NCI-H2196 (cell line): ENCODE measurements at regions not wholly inside any gene's neighbourhood (a gene's known extent, or its start where the extent isn't known, plus 50 kb on each side); places are given as distances from the start of the nearest gene placed in this dataset.
"Not testable (repeated sequence)": the region's sequence is repeated elsewhere in the genome, so short reads cannot be mapped to it uniquely, and the experiment has no call there.

Experiments
- DNase-seq: peaks from one replicate; lab custom pipeline; 2025; ENCODE audit not compliant: unreplicated experiment; lab: John Stamatoyannopoulos, UW

DNA sequence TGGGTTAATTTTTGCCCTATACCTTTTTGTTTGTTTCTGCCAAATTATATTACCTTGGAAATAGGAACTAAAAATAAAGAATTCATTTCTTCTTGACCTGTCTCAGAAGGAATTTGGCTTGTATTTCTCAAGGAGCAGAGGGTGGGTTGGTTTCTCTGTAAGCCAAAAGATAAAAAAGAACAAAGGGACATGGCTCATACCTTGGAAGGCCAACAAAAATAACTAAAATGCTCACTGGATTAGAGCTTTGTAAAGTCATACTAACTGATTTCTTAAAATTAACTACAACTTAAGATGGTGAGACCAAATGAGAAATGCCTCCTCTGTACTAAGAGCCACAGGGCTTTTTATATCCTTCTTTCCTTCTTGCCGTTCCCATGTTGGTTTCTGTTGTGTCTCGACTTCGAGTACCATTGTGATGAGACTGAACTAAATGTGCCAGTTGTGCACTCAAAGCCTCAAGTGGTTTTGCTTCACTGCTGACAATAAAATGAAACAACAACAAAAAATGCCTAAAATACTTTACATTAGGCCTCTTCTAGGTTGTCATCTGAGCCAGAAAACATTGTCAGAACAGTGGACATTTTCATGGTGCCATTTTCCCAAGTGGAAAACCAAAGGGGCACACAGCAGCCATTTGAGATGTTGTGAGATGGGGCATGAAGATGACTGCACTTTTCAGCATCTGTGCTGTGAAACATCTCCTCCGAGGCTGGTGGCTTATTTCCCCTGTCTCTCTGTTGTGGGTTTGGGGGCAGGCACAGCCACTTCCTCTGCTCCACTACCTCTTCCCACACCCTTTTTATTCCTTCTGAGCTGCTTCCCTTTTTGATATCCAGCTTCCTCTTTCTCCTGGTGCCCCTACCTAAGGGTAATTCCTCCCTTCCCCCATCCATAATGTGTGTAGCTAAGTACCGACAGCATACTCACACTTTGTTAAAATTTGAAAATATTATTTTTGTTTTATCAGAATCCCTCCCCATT is 51.8 kb upstream of the AGR3 start:
- DNase-seq, result no peak

DNA sequence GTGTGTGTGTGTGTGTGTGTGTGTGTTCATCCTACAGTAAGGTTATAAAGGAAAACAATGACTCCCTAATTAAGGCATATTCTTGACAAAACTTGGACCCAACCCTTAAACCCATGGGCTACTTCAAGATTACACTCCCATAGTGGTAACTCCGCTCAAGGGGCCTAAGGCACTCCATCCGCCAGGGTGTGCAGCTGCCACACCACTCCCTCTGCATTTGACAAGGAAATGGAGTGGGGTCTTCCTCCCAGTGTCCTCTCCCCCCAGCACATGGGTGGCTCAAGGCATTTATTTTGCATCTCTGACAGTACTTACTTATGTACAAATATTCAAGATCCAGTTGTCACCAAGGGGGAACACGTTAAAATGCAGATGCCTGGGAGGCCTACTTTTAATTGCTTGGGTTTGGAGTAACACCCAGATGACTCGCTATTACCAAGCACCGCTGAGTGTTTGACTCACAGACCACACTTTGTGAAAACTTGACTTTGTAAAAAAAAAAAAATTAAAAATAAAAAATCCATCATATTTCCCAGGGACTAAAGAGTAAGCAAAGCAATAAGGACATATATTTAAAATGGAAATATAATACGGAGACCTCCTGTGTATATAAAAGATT is 53.0 kb upstream of the AGR3 start:
- no peak for DNase-seq

DNA sequence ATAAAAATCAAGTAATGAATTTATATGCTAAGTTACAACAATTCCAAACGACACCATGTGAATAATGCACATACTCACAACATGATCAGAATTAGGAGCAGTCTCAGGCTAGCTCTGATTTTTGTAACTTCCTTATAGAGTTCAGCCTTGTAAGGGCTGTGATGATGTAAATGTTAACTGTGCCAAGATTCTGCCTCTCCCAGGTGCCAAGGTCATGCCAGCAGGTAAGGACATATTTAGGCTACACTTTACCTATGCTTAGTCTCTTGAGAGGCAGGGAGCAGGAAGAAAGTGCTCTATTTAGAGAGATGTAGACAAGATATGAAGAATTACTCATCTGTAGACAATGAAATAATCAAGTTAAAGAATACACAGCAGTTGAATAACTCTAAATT is 53.6 kb upstream of the AGR3 start:
- no peak for DNase-seq

DNA sequence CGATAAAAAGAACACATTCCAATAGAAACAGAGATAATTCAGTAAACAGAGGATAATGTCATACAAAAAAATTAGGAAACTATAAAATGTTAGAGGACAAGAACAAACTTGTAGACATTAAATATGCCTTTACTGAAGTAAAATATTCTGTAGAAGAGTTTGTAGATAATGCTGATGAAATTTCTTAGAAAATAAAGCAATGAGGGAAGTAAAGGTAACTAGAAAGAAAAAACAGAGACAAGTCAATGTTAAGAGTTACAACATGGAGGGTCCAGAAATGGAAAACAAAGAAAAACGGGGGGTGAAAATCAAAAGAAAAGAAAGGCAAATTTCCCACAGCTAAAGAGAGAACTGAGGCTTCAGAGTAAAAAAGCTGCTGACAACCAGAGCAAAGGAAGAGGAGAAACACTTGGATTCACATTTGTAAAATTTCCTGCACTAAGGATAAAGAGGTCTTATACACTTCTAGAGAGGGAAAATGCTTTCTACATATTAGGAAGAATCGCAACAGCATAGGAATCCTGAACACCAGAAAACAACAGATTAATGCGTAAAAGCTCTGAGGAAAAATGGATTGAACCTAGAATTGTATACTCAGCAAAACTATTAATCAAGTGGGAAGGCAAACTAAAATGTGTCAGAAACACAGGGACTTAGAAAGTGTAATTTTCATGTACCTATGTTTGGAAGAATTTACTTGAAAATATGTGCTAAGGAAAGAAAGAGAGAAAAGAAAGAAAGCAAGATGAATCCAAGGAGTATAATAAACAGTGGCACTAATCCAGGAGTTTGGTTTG is 55.0 kb upstream of the AGR3 start:
- DNase-seq, result no peak

DNA sequence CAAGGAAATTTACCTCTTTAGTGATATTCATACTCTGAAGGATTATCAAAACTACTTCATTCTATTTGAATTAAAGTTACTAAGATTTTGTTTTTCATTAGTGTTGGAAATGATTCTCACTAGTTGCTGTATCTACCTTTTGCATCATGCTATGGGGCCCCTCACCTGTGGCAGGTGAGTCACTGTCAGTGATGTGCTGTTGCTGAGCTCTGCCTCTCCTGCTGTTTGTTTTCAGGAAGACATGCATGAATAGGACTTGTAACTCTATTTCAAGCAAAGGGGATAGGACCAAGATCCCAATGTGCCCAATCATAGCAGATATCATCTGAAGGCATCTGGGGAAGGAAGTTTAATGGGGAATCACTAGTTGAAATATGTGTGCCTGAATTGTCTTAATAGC is 57.4 kb upstream of the AGR3 start:
- no peak for DNase-seq

DNA sequence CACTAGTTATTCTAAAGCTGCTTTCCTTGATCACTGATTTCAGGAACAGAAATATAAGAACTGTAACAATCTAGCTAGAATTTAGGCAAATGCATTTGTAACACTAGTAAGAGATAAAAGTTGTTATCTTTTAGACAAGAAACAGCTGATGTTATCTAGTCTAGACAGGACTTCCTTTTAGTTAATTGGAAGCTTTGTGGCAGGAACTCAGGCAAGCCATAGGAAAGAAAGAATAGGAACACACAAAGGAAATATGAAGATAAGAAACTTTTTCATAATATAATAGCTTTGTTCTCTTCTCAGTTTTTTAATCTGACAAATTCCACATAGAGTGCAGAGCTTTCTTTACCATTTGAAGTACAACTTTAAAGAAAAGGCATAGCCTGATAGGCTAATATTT is 59.0 kb upstream of the AGR3 start:
- DNase-seq, result no peak

DNA sequence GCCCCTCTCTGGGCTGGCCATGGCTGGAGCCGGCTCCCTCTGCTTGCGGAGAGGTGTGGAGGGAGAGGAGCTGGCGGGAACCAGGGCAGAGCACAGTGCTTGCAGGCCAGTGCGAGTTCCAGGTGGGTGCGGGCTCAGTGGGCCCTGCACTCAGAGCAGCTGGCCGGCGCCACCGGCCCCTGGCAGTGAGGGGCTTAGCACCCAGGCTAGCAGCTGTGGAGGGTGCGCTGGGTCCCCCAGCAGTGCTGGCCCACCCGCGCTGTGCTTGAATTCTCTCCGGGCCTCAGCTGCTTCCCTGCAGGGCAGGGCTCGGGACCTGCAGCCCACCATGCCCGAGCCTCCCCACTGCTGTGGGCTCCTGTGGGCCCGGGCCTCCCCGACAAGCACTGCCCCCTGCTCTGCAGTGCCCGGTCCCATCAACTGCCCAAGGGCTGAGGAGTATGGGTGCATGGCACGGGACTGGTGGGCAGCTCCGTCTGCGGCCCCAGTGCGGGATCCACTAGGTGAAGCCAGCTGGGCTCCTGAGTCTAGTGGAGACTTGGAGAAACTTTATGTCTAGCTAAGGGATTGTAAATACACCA is 61.2 kb upstream of the AGR3 start:
- no peak for DNase-seq

DNA sequence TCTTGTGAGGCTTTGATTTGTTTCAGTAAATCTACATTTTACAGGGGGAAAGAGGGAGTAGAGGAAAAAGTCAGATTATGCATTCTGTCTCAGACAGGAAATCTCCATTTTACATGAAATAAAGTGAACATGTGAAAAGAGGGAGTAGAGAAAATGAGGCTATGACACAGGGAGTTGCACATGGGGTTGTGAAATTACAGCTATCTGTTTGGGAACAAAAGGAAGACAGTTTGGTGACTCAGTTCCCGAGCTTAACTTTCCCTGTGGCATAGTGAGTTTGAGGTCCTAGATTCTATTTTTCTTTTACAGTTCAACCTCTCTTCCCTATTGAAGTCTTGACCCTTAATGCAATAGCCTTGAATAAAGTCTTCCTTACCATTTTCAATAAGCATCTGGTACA is 63.2 kb upstream of the AGR3 start:
- no peak for DNase-seq

DNA sequence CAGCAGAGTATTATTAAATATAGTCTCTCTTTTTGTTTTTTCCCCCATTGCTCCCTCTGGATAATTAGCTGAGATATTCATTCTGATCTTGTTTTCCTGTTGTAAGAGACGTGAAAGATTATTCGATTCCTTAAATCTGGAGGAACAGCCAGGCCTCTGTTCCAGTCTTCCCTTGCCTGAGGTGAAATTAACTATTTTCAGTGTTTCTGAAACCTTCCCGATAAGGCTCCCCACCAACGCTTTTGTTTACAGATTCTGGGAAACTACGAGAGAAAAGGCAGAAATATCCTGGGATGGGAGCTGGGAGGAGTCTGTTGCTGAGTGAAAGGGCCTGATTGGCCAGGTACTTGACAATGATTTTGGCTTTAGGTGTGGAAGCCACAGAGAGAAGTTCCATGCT is 63.6 kb upstream of the AGR3 start:
- no peak for DNase-seq

DNA sequence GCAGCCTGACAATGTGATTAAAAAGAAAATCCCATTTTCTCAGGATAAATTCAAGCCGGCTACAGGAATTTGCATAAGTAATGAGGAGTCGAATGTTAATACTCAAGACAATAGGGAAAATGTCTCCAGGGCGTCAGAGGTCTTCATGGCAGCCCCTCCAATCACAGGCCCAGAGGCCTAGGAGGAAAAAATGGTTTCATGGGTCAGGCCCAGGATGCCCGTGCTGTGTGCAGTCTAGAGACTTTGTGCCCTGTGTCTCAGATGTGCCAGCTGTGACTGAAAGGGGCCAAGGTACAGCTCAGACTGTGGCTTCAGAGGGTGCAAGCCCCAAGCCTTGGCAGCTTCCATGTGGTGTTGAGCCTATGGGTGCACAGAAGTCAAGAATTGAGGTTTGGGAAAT is 66.3 kb upstream of the AGR3 start:
- DNase-seq, result not testable (repeated sequence)

DNA sequence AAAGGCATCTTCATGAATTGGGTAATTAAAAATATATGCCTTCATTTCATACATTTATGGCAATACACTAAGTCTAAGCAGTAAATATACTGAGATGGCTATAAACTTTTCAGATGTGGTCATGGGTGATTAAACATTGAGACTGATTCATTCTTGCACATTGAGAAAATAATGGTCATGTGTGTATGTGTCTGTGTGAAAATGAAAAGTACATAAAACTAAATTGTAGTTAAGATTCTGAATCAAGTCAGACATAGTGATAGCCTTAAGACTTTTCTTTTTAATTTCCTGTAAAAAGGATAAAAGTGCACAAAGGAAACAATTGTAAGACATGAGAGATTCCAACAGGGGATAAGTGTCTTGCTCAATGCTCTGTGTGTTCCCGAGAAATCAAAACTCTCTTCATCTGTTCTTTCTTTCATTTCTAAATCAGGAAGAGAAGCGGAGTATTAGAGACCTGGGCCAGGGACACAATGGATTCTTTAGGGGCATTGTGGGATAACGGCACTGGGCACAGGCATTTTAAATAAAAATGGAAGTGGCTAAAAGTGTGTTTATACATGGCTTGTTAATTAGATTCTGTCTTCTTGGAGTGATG is 69.8 kb upstream of the AGR3 start:
- DNase-seq, result no peak

DNA sequence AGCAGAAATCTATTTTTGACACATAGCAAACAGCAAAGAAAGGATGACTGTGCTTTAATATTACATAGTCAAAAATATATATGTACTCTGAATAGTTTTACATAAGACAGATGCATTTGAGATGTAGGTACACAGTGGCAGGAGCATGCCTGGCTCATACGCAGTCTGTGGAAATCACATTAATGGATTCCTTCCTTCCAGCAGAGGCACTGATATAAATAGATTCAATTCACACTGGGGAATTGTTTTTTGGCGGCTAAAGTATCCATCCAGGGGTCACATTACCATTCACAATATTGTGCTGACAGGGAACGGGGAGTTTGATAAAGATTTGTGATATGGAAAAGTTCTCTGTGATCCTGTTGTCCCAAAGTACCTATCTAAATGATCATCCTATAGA is 72.5 kb upstream of the AGR3 start:
- DNase-seq, result no peak

DNA sequence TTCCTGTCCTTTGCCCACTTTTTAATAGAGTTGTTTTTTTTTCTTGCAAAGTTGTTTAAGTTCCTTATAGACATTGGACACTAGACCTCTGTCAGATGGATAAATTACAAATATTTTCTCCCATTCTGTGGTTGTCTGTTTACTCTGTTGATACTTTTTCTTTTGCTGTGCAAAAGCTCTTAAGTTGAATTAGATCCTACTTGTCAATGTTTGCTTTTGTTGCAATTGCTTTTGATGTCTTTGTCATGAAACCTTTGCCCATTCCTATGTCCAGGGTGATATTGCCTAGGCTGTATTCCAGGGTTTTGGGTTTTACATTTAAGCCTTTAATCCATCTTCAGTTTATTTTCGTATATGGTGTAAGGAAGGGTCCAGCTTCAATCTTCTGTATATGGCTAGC is 76.9 kb upstream of the AGR3 start:
- DNase-seq, result no peak

DNA sequence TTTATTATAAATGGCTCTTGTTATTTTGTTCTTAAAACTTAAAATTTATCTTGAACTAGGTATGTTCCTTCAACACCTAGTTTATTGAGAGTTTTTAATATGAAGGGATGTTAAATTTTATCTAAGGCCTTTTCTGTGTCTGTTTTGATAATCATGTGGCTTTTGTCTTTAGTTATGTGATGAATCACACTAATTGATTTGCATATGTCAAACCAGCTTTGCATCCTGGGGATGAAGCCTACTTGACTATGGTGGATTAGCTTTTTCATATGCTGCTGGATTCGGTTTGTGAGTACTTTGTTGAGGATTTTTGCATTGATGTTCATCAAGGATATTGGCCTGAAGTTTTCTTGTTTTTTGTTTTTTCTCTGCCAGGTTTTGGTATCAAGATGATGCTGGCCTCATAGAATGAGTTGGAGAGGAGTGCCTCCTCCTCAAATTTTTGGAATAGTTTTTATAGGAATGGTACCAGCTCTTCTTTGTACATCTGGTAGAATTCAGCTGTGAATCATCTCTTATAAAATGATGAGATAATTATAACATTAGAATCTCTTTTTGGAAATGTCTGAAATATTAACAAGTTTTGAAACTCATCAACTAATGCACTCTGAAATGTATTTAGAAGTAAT is 78.7 kb upstream of the AGR3 start:
- no peak for DNase-seq

DNA sequence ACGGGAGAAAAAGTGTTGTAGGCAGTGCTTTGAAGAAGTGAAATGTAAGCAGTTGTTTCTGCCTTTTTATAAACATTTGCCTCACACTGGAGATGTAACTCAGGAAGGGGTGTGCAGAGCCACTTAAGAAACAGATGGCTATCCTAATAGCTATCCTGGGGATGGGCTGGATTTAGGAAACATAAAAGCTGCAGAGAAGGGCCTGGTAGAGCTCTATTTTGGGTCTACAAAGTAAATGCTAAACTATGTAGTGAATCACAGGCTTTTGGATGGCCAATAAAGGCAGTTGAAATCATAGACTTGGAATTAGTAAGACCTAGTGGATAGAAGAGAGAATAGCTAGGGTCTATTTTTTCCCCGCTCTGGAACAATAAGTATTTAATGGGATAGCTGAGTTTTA is 79.9 kb upstream of the AGR3 start:
- no peak for DNase-seq

DNA sequence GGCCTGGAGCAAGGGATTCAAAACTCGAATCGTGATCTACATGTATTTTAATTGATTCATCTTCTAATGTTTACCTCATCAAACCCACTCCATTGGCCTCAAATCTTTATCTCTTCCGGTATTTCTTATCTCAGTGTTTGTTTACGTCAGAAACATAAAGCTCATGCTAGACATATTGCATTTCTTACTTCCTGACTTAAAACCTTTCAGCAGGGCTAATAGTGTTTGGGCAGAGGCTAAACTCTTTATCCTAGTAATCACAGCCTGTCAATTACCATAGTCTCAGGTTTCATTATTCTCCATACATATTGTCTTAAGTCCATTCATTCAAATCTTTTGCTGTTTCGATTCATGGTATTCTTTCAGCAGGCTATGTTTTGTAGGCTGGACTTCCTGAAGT is 81.3 kb upstream of the AGR3 start:
- DNase-seq, result no peak

DNA sequence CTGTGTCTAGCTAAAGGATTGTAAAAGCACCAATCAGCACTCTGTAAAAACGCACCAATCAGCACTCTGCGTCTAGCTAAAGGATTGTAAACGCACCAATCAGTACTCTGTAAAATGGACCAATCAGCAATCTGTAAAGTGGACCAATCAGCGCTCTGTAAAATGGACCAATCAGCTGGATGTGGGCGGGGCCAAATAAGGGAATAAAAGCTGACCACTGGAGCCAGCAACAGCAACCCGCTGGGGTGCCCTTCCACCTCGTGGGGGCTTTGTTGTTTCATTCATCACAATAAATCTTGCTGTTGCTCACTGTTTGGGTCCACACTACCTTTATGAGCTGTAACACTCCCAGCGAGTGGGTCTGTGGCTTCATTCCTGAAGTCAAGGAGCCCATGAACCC is 83.9 kb upstream of the AGR3 start:
- DNase-seq, result not testable (repeated sequence)

DNA sequence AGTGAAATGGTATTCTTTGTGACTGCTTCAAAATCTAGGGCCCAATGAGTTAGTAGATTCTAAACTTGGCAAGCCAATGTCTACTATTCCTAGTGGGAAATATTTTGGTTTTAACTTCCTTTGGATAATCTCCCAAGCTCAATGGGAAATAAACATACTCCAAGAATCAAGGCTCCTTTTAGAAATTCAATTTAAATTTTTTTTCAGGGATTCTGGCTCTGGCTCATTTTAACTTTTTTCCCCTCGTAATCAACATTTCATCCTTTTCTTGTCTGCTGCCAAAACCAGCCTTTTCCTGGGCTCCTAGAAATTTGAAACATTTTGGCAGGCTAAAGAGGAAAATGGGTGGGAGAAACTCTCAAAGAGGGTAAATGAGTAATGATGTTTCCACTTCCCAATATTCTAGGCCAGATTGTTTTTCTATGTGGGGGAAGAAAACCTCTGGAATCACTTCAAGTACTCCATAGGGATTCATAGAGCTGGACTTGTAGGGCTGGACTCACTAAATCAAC is 85.6 kb upstream of the AGR3 start:
- DNase-seq, result no peak

DNA sequence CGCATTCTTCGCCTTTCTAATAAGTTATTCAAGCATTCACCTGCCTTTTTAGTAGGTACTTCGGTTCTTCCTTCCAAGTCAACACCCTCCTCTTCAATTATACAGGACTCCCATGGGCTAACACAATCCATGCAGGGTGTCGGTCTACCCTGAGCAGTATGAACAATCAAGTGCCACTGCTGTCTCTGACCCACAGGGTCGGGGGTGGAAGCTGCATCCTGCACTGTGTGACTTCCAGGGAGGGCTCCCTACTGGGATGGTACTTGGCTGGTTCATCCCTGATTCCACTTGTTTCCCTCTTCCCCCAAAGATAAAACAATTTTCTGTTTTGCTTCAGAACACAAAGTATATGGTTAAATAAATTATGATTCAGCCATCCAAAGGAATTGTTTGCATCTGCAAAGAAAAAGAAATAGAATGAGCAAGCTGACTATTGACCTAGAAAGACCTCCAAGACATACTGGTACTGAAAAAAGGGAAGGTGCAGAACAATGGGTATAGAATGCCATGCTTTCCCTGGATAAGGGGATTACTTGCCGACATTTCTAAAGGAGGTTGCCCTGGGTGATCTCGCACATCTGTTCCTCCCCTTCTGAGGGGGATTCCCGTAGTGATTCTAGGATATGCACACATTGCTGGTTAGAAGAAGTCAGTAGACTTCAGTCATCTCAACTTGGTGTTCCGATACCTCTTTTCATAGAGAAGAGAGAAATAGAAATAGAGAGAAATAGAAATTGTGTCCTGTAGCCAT is 89.1 kb upstream of the AGR3 start:
- DNase-seq, result no peak

DNA sequence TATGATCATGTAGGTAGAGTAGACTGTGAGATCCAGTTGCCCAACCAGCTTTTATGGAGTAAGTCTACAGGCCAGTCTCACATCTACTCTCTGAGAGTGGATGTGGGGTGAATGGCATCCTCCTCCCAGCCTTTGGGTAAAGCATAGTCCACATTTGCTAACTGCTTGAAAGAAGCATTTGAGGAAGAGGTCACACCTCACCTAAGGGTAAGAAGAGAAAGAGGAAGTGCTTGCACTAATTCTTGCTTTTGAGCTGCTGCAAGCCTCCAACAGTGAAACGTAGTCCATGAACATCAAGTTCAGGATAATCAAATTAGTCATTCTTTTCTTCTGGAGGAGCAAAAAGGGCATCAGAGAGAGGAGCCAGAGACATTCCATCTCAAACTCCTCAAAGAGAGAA is 93.9 kb upstream of the AGR3 start:
- no peak for DNase-seq
